ENCODE measurements at regions not wholly inside any gene's neighbourhood (a gene's known extent, or its start where the extent isn't known, plus 50 kb on each side); places are given as distances from the start of the nearest gene placed in this dataset.
"Not testable (repeated sequence)": the region's sequence is repeated elsewhere in the genome, so short reads cannot be mapped to it uniquely, and the experiment has no call there.

DNA sequence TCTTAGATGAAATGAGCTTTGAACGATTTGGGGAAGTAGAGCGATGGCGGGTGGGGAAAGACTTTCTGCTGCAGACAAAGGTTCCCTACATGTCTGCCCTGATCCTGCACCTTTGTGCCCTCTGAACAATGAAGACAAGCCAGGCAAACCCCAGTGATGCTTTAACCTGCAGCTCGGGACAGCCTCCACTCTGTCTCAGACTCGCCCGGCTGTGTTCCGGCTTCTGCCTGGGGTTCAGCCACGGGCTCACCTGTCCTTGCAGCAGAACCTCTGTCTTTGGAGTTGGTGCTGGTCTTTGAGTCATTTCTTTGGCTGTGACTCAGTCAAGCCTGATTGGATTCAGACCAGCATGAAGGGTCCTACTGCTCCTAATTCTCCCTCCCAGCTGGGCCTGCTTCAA lies 823.6 kb upstream of the TPTE start:
- DNase-seq (ENCODE audit: low read depth in 1 of 2, low spot score in 1 of 2); H3K4me2 ChIP-seq; H3K9me3 ChIP-seq; POLR2A ChIA-PET; ATAC-seq; FAIRE-seq; CTCF ChIA-PET; H3K4me3 ChIP-seq; H3K27ac ChIP-seq; H3K4me1 ChIP-seq: not testable (repeated sequence)
- WGBS (ENCODE audit: missing lambda C conversion rate): 60% methylated on average over 1 of the region's 8 CpGs

DNA sequence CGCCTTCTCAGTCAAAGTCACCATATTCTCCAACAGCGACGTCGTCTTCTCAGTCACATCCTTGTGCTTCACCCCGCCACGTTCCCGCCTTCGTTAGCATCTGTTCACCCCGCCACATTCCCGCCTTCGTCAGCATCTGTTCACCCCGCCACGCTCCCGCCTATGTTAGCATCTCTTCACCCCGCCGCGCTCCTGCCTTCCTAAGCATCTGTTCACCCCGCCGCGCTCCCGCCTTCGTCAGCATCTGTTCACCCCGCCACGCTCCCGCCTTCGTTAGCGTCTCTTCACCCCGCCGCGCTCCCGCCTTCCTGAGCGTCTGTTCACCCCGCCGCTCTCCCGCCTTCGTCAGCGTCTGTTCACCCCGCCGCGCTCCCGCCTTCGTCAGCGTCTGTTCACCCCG lies 816.4 kb upstream of the TPTE start:
- FAIRE-seq, POLR2A ChIA-PET: not testable (repeated sequence)
- WGBS (ENCODE audit: missing lambda C conversion rate): 86% methylated on average over 26 of the region's 44 CpGs

DNA sequence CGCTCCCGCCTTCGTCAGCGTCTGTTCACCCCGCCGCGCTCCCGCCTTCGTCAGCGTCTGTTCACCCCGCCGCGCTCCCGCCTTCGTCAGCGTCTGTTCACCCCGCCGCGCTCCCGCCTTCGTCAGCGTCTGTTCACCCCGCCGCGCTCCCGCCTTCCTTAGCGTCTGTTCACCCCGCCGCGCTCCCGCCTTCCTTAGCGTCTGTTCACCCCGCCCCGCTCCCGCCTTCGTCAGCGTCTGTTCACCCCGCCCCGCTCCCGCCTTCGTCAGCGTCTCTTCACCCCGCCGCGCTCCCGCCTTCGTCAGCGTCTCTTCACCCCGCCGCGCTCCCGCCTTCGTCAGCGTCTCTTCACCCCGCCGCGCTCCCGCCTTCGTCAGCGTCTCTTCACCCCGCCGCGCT lies 815.9 kb upstream of the TPTE start:
- H3K9me3 ChIP-seq; CTCF ChIA-PET; H3K4me3 ChIP-seq; DNase-seq (ENCODE audit: low read depth in 1 of 2, low spot score in 1 of 2); H3K27ac ChIP-seq; ATAC-seq; FAIRE-seq; H3K4me1 ChIP-seq; POLR2A ChIA-PET; H3K4me2 ChIP-seq: not testable (repeated sequence)
- WGBS (ENCODE audit: missing lambda C conversion rate): no CpG with 5 or more reads among the region's 63 CpGs

More for the DNA sequence above, 816.4 kb upstream of the TPTE start:
- H3K9me3 ChIP-seq; CTCF ChIA-PET; H3K27ac ChIP-seq; H3K4me1 ChIP-seq; ATAC-seq; H3K4me3 ChIP-seq; H3K4me2 ChIP-seq; DNase-seq (ENCODE audit: low read depth in 1 of 2, low spot score in 1 of 2): not testable (repeated sequence)

DNA sequence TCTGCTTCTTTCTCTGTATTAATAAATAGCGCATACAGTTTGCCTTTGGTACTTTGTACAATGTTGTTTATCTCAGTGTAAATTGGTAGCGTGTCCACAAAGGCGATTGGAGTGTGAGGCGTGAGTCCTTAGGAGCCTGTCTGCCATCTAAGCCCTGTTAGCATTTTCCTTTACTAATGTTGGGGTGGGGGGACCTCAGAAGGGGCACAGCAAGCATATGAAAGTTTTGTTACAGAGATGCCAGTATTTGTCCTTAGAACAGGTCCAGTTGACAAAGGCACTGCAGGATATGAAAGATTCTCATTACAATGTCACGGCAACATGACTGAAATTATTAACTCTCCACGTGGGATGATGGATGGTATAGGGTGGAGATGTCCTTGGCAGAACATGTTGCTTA lies 796.8 kb upstream of the TPTE start:
- DNase-seq (ENCODE audit: low read depth in 1 of 2, low spot score in 1 of 2); H3K4me3 ChIP-seq; H3K9me3 ChIP-seq; H3K4me2 ChIP-seq; ATAC-seq; H3K4me1 ChIP-seq; CTCF ChIA-PET; POLR2A ChIA-PET; H3K27ac ChIP-seq; FAIRE-seq: not testable (repeated sequence)
- WGBS (ENCODE audit: missing lambda C conversion rate): 8% methylated on average over 6 of the region's 6 CpGs

DNA sequence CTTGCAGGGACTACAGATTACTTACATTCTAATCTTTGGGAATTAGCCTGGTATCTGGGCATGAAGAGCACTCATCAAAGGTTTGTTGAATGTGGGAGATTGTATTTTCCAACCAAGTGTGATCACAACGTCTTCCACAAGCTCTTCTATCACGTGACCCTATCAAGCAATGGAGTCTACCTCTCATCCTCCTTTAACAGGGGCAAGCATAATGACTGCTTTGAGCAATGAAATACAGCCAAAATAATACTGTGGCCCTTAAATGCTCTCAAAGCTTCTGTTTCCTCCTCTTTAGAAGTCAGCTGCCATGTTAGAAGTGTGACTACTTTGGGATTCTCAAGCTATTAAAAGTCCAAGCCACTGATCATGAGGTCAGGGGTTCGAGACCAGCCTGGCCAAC lies 794.2 kb upstream of the TPTE start:
- H3K27ac ChIP-seq; POLR2A ChIA-PET; H3K4me2 ChIP-seq; CTCF ChIA-PET; H3K4me3 ChIP-seq; ATAC-seq; H3K9me3 ChIP-seq; FAIRE-seq; DNase-seq (ENCODE audit: low read depth in 1 of 2, low spot score in 1 of 2); H3K4me1 ChIP-seq: not testable (repeated sequence)
- 5% methylated on average over 3 of the region's 3 CpGs for WGBS (ENCODE audit: missing lambda C conversion rate)

DNA sequence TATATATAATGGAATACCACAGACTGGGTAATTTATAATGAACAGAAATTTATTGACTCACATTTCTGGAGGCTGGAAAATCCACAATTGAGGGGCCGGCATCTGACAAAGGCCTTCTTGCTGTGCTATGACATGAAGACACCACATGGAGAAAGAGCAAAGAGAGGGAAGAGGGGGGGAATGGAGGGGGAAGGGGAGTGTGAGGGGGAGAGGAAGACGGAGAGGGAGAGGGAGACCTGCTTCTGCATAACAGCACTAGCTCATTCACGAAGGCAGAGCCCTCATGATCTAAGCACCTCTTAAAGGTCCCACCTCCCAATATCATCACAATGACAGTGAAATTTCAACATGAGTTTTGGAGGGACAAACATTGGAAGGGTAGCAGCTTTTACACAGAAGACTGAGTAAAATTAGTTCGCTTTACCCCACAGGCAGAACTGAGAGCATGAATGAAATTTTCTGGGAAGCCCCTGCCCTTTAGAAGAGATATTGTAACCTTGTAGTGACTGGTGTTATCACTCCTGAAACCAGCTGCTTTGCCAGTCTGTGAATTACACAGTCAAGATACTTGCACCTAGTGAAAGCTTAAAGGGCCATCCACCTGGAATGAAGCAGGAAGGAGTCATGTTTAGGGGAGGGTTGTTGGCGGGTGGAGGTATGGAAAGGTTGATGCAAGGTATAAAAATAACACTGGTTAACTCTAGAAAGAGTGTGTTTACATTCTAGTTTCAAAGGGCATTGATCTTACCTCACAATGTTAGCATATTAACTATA lies 793.0 kb upstream of the TPTE start:
- ATAC-seq; POLR2A ChIA-PET; H3K4me1 ChIP-seq; DNase-seq (ENCODE audit: low read depth in 1 of 2, low spot score in 1 of 2); FAIRE-seq; H3K27ac ChIP-seq; H3K9me3 ChIP-seq; H3K4me2 ChIP-seq; H3K4me3 ChIP-seq; CTCF ChIA-PET: not testable (repeated sequence)
- 18% methylated on average over 5 of the region's 5 CpGs for WGBS (ENCODE audit: missing lambda C conversion rate)

DNA sequence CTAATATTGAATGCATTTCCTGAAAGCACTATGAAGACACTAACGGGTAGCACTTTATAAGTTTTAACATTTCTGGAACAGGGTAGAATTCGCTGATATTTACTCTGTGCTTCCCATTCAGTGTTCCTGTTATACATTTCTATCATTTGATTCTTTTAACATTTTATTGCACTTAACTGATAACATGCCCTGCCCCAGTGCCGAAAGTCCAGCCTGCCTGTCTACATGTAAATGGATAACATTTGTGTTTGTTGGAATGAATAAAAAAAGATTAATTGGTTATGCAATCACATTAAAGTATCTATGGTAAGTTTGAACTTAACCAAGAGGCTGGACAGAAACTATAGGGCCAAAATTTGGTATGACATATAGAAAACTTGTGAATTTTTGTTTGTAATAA lies 790.5 kb upstream of the TPTE start:
- ChIA-PET POLR2A (no interaction called here), CTCF (no interaction called here)
- Histone ChIP-seq H3K27ac (no peak overlapping the region), H3K4me2 (no peak overlapping the region), H3K4me1 (no peaks in the 10 kb centered on the region), H3K4me3 (no peak overlapping the region), H3K9me3 (no peaks in the 10 kb centered on the region)
- FAIRE-seq (no peak), ATAC-seq (no peak), DNase-seq (ENCODE audit: low read depth in 1 of 2, low spot score in 1 of 2) (no peak)
- no peak for TF ChIP-seq KDM5A (IDR thresholded peaks at IDR 0.05)
- TF ChIP-seq MAZ (IDR thresholded peaks at IDR 0.05; ENCODE audit: borderline replicate concordance, low read depth, low read length): no peak
- TF ChIP-seq PHF8 (IDR thresholded peaks at IDR 0.05; ENCODE audit: borderline replicate concordance, low read depth): no peak
- TF ChIP-seq ZSCAN20 (CRISPR knock-in tag; IDR thresholded peaks at IDR 0.05): no peak
- 22% methylated on average over 3 of the region's 3 CpGs for WGBS (ENCODE audit: missing lambda C conversion rate)

DNA sequence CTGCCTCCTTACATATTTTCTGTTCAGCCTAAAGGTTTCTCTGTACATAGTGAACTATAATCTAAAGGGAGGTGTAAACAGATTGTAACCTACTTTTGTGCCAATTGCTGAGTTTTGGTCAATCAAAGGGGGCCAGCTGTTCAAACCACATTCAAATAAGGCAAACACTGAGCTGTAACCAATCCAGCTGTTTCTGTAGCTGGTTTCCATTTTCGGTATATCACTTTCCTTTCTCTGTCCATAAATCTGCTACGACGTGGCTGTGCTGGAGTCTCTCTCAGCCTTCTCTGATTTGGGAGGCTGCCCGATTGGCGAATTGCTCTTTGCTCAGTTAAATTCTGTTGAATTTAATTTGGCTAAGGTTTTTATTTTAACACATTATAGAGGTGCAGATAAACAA lies 790.1 kb upstream of the TPTE start:
- CTCF ChIA-PET; ATAC-seq; H3K4me2 ChIP-seq; H3K4me1 ChIP-seq; H3K9me3 ChIP-seq; DNase-seq (ENCODE audit: low read depth in 1 of 2, low spot score in 1 of 2); POLR2A ChIA-PET; H3K4me3 ChIP-seq; H3K27ac ChIP-seq; FAIRE-seq: not testable (repeated sequence)
- 3% methylated on average over 5 of the region's 5 CpGs for WGBS (ENCODE audit: missing lambda C conversion rate)

DNA sequence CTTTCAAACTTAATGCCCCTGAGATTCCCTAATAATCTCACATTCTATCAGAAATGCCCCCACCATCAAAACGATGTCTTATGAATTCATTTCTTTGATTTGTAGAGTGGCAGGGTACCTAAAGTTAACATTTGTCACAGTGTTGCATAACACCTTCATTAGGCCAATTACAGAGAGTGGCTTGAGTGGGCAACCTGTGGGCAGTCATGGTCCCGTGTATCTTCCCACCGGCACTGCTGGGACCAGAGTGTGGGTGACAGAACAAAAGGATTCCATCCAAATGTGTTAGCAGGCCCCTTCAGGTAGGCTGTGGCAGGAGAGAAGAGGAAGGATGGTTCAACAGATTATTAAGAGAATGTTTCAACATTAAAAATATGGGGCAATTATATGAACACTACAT lies 788.8 kb upstream of the TPTE start:
- H3K4me3 ChIP-seq; CTCF ChIA-PET; H3K9me3 ChIP-seq; POLR2A ChIA-PET; DNase-seq (ENCODE audit: low read depth in 1 of 2, low spot score in 1 of 2); H3K4me2 ChIP-seq; ATAC-seq; FAIRE-seq; H3K4me1 ChIP-seq; H3K27ac ChIP-seq: not testable (repeated sequence)
- 2% methylated on average over 3 of the region's 3 CpGs for WGBS (ENCODE audit: missing lambda C conversion rate)

DNA sequence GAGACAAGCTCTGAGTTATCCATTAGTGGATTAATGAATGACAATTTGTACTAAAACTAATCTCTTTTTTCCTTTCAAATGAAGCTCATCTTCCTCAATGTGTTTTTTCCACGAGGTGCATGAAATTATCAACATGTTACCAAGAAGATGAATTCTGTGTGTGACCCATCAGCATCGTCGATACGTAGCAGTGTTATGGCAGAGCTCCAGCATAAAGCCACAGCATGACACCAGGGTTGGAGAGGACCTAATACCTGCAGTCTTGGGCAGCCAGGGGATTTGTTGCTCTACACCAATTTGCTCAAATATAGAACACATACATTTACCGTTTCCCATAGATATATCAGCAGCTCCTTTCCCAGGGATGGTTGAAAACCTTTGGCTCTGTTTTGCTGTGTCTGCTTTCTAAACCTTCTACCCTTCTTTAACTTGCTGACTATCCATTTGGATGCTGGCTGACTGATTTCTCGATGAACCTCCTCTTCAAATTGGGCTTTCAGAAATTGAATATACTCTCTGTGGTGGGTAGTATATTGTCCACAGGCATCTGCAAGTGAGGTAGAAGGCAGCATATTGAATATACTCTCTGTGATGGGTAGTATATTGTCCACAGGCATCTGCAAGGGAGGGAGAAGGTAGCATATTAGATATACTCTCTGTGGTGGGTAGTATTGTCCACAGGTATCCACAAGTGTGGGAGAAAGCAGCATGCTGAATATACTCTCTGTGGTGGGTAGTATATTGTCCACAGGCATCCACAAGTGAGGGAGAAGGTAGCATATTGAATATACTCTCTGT lies 787.4 kb upstream of the TPTE start:
- POLR2A ChIA-PET: not testable (repeated sequence)

More for the DNA sequence above, 787.4 kb upstream of the TPTE start:
- H3K4me1 ChIP-seq; DNase-seq (ENCODE audit: low read depth in 1 of 2, low spot score in 1 of 2); H3K9me3 ChIP-seq; H3K4me3 ChIP-seq; H3K27ac ChIP-seq; H3K4me2 ChIP-seq; CTCF ChIA-PET; ATAC-seq; FAIRE-seq: not testable (repeated sequence)
- WGBS (ENCODE audit: missing lambda C conversion rate): 18% methylated on average over 6 of the region's 6 CpGs
